SJCRH30 (cell line): ENCODE measurements at regions not wholly inside any gene's neighbourhood (a gene's known extent, or its start where the extent isn't known, plus 50 kb on each side); places are given as distances from the start of the nearest gene placed in this dataset.
"Not testable (repeated sequence)": the region's sequence is repeated elsewhere in the genome, so short reads cannot be mapped to it uniquely, and the experiment has no call there.

Experiments
- DNase-seq, 2 experiments: peaks; one replicate each; pipeline ENCODE4 v3.0.0-alpha.2; 2015 to 2020
- H3K27ac ChIP-seq: fragments of 250-450 bp; sonication (Bioruptor Pico); 2 replicates; pipeline ENCODE4 v1.5.1; 2020; ENCODE audit warnings: mild to moderate bottlenecking, moderate library complexity
- H3K27me3 ChIP-seq: fragments of 250-450 bp; sonication (Bioruptor Pico); 2 replicates; pipeline ENCODE4 v1.5.1; 2020; ENCODE audit warnings: mild to moderate bottlenecking, moderate library complexity
- H3K36me3 ChIP-seq: fragments of 250-450 bp; sonication (Bioruptor Pico); 2 replicates; pipeline ENCODE4 v1.5.1; 2020; ENCODE audit warnings: mild to moderate bottlenecking, moderate library complexity
- H3K4me1 ChIP-seq: fragments of 250-450 bp; sonication (Bioruptor Pico); 2 replicates; pipeline ENCODE4 v1.5.1; 2020; ENCODE audit warnings: mild to moderate bottlenecking, moderate library complexity
- H3K4me3 ChIP-seq: fragments of 250-450 bp; sonication (Bioruptor Pico); 2 replicates; pipeline ENCODE4 v1.5.1; 2020; ENCODE audit warnings: mild to moderate bottlenecking, moderate library complexity
- H3K9me3 ChIP-seq: fragments of 250-450 bp; sonication (Bioruptor Pico); replicated peaks from 2 replicates; pipeline ENCODE4 v1.5.1; 2020; ENCODE audit warnings: mild to moderate bottlenecking, moderate library complexity

GRCh38 chr18:55672574-55673361 is 84.8 kb upstream of the TCF4 start:
- no peak for DNase-seq

GRCh38 chr18:55665506-55665905 is 77.5 kb upstream of the TCF4 start:
- H3K36me3 ChIP-seq = no peaks in the 10 kb centered on the region
- H3K27me3 ChIP-seq = no peaks in the 10 kb centered on the region
- no peak for DNase-seq
- H3K4me1 ChIP-seq = no peaks in the 10 kb centered on the region
- no peak overlapping the region for H3K4me3 ChIP-seq
- H3K27ac ChIP-seq = no peak overlapping the region
- H3K9me3 ChIP-seq = no peaks in the 10 kb centered on the region

More at GRCh38 chr18:55672574-55673361, 84.8 kb upstream of the TCF4 start:
- Histone ChIP-seq H3K9me3 (no peaks in the 10 kb centered on the region), H3K27ac (no peak overlapping the region), H3K4me3 (no peak overlapping the region), H3K27me3 (no peaks in the 10 kb centered on the region), H3K4me1 (no peaks in the 10 kb centered on the region), H3K36me3 (no peaks in the 10 kb centered on the region)

- not testable (repeated sequence) for H3K9me3 ChIP-seq
These were observed 76.9 kb upstream of the TCF4 start for GRCh38 chr18:55664758-55665400.

GRCh38 chr18:55663891-55664290 is 75.9 kb upstream of the TCF4 start:
- Histone ChIP-seq H3K4me1 (no peaks in the 10 kb centered on the region), H3K27me3 (no peaks in the 10 kb centered on the region), H3K9me3 (no peaks in the 10 kb centered on the region), H3K4me3 (no peak overlapping the region), H3K36me3 (no peaks in the 10 kb centered on the region), H3K27ac (no peak overlapping the region)
- DNase-seq = no peak

More at GRCh38 chr18:55664758-55665400, 76.9 kb upstream of the TCF4 start:
- not testable (repeated sequence) for H3K4me1 ChIP-seq, DNase-seq, H3K27me3 ChIP-seq, H3K4me3 ChIP-seq, H3K36me3 ChIP-seq, H3K27ac ChIP-seq

- no peak overlapping the region for H3K4me3 ChIP-seq
- H3K27me3 ChIP-seq = no peaks in the 10 kb centered on the region
- H3K4me1 ChIP-seq = no peaks in the 10 kb centered on the region
- no peaks in the 10 kb centered on the region for H3K36me3 ChIP-seq
- DNase-seq = no peak
- H3K27ac ChIP-seq = no peak overlapping the region
- no peaks in the 10 kb centered on the region for H3K9me3 ChIP-seq
These were observed 70.6 kb upstream of the TCF4 start for GRCh38 chr18:55658598-55658997.

GRCh38 chr18:55657572-55658331 is 69.8 kb upstream of the TCF4 start:
- Histone ChIP-seq H3K4me1 (no peaks in the 10 kb centered on the region), H3K36me3 (no peaks in the 10 kb centered on the region), H3K4me3 (no peak overlapping the region), H3K27me3 (no peaks in the 10 kb centered on the region), H3K9me3 (no peaks in the 10 kb centered on the region), H3K27ac (no peak overlapping the region)
- DNase-seq = no peak

- Histone ChIP-seq H3K9me3 (no peaks in the 10 kb centered on the region), H3K36me3 (no peaks in the 10 kb centered on the region), H3K27ac (no peak overlapping the region), H3K27me3 (no peaks in the 10 kb centered on the region), H3K4me1 (no peaks in the 10 kb centered on the region), H3K4me3 (no peak overlapping the region)
- DNase-seq = no peak
These were observed 67.0 kb upstream of the TCF4 start for GRCh38 chr18:55654986-55655385.

DNA sequence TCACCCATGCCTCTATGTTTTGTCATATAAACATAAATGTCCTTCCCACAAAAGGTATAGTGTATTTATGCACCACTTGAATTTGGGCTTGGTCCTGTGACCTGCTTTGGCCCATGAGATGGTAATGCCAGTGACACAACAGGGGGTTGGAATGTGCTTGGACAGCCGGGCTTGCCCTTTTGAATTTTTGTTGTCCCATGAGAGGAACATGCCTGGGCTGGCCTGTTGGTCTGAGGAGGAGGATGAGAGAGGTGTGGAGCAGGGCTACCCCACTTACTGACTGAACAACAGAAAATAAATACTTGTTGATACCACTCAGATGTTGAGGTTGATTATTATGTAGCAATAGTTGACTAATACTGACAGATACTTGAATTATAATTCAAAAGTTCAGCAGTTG is 63.2 kb upstream of the TCF4 start:
- H3K4me3 ChIP-seq = no peak overlapping the region
- no peak overlapping the region for H3K27ac ChIP-seq
- no peaks in the 10 kb centered on the region for H3K9me3 ChIP-seq
- no peaks in the 10 kb centered on the region for H3K27me3 ChIP-seq
- H3K36me3 ChIP-seq = no peaks in the 10 kb centered on the region
- no peaks in the 10 kb centered on the region for H3K4me1 ChIP-seq
- no peak for DNase-seq

- no peak for DNase-seq
- no peak overlapping the region for H3K27ac ChIP-seq
- no peaks in the 10 kb centered on the region for H3K27me3 ChIP-seq
- no peaks in the 10 kb centered on the region for H3K36me3 ChIP-seq
- no peaks in the 10 kb centered on the region for H3K4me1 ChIP-seq
- H3K9me3 ChIP-seq = no peaks in the 10 kb centered on the region
- no peak overlapping the region for H3K4me3 ChIP-seq
These were observed 62.4 kb upstream of the TCF4 start for GRCh38 chr18:55650363-55650870.

DNA sequence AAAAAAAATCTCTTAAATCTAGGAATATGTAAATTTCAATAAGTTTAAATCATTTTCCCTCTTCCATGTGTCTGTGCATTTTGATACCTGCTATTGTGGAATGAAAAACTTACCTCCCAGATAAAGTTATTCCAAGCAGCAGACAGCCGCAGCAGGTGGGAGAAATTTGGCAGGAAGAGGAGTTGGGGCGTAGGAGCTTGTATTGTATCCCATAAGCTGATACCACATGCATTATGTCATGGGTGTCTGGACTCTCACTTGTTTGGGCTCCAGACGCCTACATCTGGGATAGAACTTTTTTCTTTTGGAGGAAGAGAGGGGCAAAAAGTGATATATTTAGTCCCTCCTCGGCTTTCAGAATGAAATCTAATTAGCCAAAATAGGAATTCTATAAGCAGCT is 59.3 kb upstream of the TCF4 start:
- H3K4me1 ChIP-seq = no peaks in the 10 kb centered on the region
- no peak overlapping the region for H3K4me3 ChIP-seq
- no peaks in the 10 kb centered on the region for H3K36me3 ChIP-seq
- no peak overlapping the region for H3K27ac ChIP-seq
- no peaks in the 10 kb centered on the region for H3K27me3 ChIP-seq
- H3K9me3 ChIP-seq = no peaks in the 10 kb centered on the region
- DNase-seq = peak in 1 of 2 experiments; percentile 4

- no peak for DNase-seq
- Histone ChIP-seq H3K4me3 (no peak overlapping the region), H3K36me3 (no peaks in the 10 kb centered on the region), H3K27me3 (no peaks in the 10 kb centered on the region), H3K4me1 (no peaks in the 10 kb centered on the region), H3K9me3 (no peaks in the 10 kb centered on the region), H3K27ac (no peak overlapping the region)
These were observed 54.2 kb upstream of the TCF4 start for GRCh38 chr18:55642191-55642590.

DNA sequence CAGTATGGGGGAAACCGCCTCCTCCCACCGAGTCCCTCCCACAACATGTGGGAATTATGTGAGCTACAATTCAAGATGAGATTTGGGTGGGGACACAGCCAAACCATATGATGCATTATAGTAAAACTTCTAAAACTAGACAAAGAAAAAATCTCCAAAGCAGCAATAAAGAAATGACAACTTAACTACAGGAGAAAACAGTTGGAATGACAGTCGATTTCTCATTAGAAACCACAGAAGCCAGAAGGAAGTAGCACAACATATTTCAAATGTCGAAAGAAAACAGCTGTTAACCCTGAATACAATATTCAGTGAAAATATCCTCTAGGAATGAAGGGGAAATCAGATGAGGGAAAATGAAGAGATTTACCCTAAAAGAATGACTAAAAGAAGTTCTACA is 53.5 kb upstream of the TCF4 start:
- Histone ChIP-seq H3K4me3 (no peak overlapping the region), H3K27ac (no peak overlapping the region), H3K27me3 (no peaks in the 10 kb centered on the region), H3K9me3 (no peaks in the 10 kb centered on the region), H3K4me1 (no peaks in the 10 kb centered on the region), H3K36me3 (no peaks in the 10 kb centered on the region)
- no peak for DNase-seq
